ENCODE measurements at regions not wholly inside any gene's neighbourhood (a gene's known extent, or its start where the extent isn't known, plus 50 kb on each side); places are given as distances from the start of the nearest gene placed in this dataset.

DNA sequence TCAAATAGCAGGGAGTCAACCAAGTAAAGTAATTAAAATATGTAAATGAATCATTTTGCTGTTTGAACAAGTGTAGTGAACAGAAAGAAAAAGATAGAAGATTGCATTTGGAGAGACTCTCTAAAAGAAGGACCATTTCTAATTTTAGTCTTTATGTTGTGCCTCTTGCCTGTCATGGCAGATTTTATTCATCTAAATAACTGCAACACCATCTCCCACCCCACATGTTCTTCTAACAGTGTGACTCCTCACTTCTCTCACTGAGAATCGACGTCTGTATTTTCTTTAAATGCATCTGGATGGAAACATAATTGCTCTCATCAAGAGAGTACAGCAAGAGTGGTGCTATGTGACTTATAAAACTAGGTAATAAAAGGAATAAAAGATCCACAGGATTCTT lies 439.9 kb upstream of the GBE1 start (continued):
- TF ChIP-seq, protein P1, sequence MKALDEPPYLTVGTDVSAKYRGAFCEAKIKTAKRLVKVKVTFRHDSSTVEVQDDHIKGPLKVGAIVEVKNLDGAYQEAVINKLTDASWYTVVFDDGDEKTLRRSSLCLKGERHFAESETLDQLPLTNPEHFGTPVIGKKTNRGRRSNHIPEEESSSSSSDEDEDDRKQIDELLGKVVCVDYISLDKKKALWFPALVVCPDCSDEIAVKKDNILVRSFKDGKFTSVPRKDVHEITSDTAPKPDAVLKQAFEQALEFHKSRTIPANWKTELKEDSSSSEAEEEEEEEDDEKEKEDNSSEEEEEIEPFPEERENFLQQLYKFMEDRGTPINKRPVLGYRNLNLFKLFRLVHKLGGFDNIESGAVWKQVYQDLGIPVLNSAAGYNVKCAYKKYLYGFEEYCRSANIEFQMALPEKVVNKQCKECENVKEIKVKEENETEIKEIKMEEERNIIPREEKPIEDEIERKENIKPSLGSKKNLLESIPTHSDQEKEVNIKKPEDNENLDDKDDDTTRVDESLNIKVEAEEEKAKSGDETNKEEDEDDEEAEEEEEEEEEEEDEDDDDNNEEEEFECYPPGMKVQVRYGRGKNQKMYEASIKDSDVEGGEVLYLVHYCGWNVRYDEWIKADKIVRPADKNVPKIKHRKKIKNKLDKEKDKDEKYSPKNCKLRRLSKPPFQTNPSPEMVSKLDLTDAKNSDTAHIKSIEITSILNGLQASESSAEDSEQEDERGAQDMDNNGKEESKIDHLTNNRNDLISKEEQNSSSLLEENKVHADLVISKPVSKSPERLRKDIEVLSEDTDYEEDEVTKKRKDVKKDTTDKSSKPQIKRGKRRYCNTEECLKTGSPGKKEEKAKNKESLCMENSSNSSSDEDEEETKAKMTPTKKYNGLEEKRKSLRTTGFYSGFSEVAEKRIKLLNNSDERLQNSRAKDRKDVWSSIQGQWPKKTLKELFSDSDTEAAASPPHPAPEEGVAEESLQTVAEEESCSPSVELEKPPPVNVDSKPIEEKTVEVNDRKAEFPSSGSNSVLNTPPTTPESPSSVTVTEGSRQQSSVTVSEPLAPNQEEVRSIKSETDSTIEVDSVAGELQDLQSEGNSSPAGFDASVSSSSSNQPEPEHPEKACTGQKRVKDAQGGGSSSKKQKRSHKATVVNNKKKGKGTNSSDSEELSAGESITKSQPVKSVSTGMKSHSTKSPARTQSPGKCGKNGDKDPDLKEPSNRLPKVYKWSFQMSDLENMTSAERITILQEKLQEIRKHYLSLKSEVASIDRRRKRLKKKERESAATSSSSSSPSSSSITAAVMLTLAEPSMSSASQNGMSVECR (CRISPR knock-in tag; IDR thresholded peaks at IDR 0.05), result no peak
- TF ChIP-seq, protein P2, sequence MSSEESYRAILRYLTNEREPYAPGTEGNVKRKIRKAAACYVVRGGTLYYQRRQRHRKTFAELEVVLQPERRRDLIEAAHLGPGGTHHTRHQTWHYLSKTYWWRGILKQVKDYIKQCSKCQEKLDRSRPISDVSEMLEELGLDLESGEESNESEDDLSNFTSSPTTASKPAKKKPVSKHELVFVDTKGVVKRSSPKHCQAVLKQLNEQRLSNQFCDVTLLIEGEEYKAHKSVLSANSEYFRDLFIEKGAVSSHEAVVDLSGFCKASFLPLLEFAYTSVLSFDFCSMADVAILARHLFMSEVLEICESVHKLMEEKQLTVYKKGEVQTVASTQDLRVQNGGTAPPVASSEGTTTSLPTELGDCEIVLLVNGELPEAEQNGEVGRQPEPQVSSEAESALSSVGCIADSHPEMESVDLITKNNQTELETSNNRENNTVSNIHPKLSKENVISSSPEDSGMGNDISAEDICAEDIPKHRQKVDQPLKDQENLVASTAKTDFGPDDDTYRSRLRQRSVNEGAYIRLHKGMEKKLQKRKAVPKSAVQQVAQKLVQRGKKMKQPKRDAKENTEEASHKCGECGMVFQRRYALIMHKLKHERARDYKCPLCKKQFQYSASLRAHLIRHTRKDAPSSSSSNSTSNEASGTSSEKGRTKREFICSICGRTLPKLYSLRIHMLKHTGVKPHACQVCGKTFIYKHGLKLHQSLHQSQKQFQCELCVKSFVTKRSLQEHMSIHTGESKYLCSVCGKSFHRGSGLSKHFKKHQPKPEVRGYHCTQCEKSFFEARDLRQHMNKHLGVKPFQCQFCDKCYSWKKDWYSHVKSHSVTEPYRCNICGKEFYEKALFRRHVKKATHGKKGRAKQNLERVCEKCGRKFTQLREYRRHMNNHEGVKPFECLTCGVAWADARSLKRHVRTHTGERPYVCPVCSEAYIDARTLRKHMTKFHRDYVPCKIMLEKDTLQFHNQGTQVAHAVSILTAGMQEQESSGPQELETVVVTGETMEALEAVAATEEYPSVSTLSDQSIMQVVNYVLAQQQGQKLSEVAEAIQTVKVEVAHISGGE (CRISPR knock-in tag; IDR thresholded peaks at IDR 0.05), result no peak
- TF ChIP-seq HNRNPLL (IDR thresholded peaks at IDR 0.05; ENCODE audit: low read depth, low read length, poor library complexity, severe bottlenecking) (no peak), ZNF354B (CRISPR knock-in tag; IDR thresholded peaks at IDR 0.05) (no peak), ZNF274 (IDR thresholded peaks at IDR 0.05; ENCODE audit: borderline replicate concordance, low read depth, low read length) (no peak), ZFPM2 (CRISPR knock-in tag; IDR thresholded peaks at IDR 0.05) (no peak), ZFP36 (IDR thresholded peaks at IDR 0.05; ENCODE audit: low read depth, low read length, partially characterized antibody) (no peak)
- TF ChIP-seq, protein P3, sequence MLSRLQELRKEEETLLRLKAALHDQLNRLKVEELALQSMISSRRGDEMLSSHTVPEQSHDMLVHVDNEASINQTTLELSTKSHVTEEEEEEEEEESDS (CRISPR knock-in tag; IDR thresholded peaks at IDR 0.05), result no peak
